ENCODE measurements at regions not wholly inside any gene's neighbourhood (a gene's known extent, or its start where the extent isn't known, plus 50 kb on each side); places are given as distances from the start of the nearest gene placed in this dataset.

DNA sequence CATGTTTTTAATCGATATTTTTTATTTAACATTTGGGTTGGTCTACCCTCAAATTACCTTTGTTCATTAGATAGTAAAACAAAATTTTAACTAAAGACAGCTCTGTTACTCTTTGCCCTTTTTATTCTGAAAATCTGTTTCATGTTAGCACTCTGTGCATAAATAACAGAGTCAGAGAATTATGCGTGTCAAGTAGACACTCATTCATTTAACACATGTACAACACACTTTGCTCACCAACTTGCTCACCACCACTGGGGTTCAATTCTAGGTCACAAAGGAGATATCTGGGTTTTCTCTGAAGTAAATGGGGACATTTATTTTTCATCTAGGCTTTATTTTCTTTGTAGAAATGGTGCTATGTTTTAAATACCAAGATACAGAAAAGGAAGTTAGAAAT lies 457.4 kb upstream of the SEMA3D start:
- no peak for DNase-seq (ENCODE audit: low spot score)

DNA sequence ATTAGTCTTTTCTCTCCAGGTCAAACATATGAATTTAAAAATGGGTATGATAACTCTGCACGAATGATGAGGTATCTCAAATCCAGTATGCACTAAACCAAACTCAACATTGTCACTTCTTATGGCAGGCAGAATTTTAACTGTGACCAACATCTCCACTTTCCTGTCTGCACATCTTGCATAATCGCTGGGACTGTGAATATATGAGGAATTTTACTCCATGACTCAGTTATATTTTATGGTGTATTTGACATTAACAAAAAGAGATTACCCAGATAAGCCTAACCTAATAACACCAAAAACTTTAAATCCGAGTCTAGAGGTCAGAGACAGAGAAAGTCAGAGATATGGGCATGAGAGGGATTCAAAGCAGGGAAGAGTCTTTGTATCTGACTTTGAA lies 454.5 kb upstream of the SEMA3D start:
- no peak for DNase-seq (ENCODE audit: low spot score)

DNA sequence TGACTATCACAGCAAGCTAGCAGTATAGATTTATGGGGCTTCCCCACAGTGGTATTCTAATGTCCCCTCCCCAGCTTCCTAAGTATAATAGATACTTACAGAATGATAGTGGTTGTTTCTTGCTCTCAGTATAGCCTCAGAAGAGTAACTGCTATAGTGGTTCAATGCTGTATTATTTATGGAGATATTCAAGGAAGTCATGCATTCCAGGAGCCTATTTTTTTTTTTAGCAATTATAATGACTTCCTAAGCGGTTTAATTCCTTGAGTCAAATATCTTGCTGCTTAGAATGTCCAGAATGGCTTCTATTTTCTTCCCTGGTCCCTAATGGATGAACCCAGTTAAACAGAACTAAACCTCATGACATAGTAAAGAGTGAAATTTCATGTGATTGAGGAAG lies 451.5 kb upstream of the SEMA3D start:
- DNase-seq (ENCODE audit: low spot score), result no peak

DNA sequence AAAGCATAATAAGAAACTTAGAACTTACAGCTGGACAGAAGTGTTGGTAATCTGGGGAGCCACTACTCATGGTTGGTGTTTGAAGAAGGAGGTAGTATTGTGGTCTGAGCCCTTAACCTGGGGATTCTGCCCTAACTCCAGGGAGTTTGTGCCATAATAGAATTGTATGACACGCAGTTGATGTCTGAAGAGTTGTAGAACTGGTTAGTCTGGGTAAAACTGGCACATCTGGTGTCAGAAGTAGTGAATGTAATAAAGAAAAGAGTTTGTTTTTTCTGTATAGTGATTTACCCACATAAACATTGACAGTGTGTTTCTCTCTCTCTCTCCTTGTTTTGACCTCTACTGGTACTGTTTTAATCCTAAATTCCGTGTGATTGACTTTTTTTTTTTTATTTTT lies 448.1 kb upstream of the SEMA3D start:
- no peak for DNase-seq (ENCODE audit: low spot score)

DNA sequence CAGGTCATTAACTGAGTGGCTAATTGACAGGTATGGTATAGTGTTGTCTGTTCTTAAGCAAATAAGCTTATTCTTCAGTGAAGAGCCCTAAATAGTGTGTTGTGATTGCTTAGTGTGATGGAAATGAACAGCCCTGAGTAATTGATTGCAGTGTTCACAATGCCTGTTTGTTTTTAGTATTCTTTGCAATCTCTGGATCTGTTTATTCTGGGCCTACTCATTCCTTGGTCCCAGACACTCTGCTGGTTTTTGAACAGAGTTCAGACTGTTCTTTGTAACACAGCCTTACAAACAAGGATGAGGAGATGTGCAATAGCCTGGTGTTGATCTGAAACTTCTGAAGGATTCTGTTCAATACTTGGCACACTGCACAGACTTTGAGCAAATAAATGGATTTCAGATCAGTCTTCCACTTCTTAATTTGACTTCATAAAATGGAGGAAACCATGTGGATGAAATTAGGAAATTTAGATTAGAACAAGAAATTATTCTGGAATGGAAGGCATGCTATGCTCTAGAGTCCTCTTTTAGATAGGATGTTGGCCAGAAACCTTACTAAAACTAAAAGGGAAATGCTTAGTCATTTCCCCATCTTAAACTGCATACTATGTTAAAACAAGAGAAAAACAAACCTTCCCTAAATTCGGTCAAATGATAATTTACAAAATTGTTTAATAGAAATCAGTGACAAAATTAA lies 444.2 kb upstream of the SEMA3D start:
- no peak for DNase-seq (ENCODE audit: low spot score)

DNA sequence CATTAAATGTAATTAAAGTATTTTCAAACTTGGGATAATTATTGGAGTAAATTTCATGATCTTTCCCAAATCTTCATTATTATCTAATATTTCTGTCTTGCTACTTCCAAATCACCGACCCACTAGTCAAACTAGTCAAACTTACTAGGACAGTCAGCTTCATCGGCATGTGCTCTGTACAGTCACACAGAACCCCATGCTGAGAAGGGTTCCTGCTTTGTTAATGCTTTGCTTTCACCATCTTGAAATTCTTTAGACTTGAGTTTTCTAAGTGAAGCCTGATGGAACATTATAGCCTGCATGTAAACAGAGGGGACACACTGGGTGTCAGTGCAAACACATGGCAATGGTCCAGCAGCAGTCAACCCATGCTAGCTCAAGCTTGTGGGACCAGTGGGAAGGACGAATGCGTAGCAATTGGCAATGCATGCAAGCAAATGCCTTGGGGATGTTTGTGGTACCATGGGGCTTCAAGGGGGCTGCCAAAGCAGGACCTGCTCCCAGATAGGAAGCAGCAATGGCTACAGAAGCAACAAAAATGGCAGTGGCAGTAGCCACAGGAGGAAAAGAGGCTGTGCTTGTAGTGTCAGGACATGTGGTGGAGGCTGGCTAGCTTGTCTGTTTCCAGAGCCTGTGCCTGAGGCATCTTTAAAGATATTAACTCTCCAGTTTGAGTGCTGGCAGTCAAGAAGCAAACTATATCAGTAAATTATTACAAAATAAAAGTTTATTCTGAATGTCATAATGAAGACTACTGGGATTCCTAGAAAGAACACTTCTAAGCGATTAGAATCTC lies 441.1 kb upstream of the SEMA3D start:
- DNase-seq (ENCODE audit: low spot score), result no peak

DNA sequence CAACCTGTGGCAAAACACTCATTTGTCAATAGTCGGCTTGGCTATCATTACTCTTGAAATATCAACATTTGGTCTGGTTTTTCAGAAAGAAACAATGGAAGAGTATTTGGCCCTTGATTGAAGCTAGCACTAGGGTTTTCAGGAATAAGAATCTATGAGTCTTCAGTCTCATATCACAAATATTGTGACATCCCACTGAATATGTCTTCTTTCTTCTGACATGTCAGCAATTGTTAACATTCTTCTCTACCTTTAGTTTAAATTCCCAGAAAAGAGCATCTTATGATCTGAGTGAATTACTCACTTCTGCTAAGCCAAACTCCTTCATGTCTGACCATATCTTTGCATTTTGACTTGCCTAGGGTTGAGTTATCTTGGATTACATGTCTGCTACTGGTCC lies 435.2 kb upstream of the SEMA3D start:
- DNase-seq (ENCODE audit: low spot score), result no peak

DNA sequence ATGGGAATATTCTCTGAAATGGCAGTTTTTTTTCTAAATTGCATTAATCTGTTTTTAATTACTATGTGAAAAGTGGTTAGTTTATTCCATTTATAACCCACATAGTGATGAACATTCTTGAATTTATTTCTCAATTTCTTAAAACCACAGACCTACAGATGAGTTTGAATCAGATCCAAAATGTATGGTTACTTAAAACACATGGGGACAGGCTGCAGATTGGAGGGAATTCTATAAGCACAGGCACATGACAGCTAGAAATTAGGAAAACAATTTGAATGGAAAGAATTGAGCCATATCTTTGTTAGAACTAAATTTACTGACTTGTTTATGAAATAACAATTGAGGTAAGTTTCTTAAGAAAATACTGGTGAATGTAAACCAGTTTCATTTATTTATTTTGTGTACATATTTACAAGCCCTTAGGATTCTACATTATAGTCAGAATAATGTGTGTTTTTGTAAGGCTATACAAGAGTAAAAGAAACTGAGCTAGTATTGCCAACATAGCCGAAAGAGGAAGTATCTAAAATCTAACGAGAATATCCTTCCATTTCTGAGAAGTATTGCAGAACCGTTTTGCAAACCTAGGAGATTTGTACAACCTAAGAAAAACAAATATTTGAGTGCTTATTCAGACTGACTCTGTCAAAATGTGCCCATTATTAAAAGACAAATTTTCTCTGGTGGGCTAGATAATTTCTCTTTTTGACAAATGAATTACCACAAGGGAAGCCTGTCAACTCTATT lies 434.3 kb upstream of the SEMA3D start:
- no peak for DNase-seq (ENCODE audit: low spot score)

DNA sequence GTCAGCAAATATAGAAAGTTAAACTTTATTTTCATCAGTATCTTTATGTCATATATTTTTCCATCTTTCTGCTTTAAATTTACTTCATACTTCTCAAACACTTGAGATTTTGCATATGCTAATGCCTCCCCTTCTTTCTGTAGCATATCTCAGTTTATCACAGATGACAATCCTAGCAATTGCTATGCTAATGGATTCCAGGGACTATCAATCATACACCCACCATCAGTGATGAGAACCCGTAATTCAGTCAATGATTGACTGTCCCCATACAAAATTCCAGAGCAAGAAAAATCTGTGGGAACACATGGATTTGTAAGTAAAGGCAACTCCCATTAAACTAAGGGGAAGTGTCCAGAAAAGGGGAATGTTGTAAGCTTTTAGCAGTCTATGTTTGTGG lies 432.4 kb upstream of the SEMA3D start:
- DNase-seq (ENCODE audit: low spot score), result no peak

DNA sequence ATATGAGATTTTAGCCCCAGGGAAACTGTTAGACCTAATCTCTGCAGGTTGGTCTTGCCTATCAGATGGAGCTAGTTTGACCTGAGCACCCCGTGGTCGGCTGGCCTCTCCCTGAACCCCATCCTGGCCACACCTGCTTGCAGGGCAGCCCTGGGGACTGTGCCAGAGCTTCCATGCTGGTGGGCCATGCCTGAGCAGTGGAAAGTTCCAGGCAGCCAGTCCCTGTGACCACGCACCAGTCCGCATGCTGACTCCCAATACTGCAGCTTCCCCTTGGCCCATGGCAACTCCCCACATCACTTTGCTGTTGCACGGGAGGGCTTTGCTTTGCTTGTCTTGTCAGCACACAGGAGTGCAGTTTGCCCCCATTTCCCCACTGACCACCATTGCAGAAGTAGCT lies 427.8 kb upstream of the SEMA3D start:
- no peak for DNase-seq (ENCODE audit: low spot score)

DNA sequence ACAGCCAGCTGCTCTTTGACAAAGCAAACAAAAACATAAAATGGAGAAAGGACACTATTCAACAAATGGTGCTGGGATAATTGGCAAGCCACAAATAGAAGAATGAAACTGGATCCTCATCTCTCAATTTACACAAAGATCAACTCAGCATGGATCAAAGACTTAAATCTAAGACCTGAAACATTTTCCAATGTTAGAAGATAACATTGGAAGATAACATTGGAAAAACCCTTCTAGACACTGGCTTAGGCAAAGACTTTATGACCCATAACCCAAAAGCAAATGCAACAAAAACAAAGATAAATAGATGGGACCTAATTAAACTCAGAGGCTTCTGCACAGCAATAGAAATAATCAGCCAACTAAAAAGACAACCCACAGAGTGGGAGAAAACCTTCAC lies 425.7 kb upstream of the SEMA3D start:
- no peak for DNase-seq (ENCODE audit: low spot score)

DNA sequence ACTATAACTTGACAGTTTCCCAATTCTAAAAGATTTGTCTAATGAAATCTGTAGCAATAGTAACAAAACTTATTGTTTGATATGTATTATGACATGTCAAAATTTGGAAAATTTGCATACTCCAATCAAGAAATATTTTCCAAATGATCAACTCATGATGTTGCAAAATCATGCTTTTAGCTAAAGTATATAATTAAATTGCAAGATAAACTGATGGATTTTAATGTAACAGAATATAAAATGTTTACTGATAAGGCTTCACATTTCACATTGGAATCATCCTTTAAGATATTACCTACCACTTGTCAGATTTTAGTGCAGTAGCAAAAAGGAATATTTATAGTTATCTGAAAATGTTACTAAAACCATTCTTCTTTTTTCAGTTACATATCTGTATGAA lies 421.9 kb upstream of the SEMA3D start:
- DNase-seq (ENCODE audit: low spot score), result no peak

DNA sequence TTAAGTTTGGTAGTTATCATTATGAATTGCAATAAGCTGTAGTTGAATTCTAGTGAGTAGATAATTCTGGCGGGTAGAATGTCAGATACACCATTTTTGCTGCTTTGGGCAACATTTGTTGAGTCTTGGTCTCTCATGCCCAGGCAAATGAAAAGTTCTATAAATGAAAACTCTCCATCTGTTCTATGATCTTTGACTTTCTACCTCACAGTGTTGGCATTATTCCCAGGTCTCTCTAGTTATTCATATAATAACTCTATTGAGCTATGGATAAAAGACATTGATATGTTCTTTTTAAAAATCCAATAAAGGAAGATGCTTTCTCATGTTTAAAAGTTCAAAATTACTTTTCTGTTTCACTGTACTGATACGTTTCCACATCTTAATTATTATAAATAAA lies 415.3 kb upstream of the SEMA3D start:
- no peak for DNase-seq (ENCODE audit: low spot score)

DNA sequence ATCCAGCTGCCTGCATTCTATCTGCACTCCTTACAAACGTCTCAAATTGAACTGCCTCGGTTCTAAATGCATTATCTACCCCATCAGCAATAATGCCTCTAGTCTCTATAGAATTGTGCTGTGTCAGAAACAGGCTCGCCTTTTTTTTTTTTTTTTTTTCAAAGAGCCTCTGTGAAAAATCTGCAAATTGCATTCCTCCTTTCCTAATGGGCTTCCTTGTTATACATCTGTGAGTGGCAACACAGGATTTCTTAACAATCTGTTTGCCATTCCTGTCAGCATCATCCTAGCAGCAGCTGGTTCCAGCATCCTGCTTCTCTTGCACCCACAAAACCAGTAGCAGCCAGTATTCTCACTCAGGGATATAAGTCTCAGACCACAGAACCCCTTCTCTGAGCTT lies 413.5 kb upstream of the SEMA3D start:
- DNase-seq (ENCODE audit: low spot score), result no peak

DNA sequence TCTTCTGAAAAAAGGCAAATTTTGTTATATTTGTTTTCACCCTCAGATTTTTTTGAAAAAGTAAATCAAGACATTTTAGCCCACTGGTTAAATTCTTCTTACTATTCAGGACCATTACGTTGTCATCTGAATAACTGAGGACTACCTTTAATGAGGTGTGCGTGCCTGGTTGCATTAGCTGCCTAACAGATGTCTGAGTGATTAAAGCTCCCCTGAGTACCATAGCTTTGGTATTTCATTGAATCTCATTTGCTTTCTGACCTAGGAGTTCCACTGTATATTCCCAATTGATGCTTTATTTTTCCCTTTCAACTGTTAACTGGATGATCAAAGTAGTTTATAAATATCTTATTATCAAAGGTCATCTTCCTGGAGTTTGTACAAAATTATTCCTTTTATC lies 410.0 kb upstream of the SEMA3D start:
- no peak for DNase-seq (ENCODE audit: low spot score)

DNA sequence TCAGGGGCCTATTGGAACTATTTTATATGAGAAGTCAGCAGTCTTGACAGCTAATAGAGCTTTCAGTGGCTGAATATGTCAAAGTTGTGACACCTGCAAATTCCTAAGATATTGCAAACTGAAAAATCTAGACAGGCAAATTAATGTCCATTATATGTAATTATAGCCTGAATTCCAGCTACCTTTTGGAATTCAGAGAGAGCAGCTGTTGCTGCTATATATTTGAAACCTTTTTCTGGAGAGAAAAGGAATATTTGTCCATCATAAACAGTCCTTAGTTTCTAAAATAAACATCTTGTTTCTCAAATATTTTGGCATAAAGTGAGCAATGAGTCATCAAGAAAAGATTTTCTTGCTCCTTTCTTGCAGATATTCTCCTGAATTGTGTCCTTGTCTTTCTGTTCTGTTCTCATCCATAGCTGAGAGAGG lies 408.9 kb upstream of the SEMA3D start:
- DNase-seq (ENCODE audit: low spot score), result no peak

DNA sequence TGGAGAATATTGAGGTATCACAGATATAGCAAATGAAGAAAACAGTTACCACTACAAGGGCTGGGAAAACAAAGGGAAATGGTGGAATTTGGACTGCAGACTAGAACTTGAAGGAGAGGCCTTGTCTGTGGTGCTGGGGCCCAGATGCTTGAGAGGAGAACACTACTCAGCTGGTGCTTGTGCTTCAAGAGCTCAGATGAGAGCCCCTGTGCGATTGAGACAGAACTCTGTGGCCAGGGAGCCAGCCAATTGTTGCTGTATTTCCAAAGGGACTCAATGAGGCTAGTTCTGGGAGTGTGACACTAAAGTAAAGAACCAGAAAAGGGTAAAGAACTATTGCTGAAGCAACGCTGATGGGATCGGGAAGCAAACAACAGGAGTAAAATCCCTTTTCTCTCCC lies 406.5 kb upstream of the SEMA3D start:
- DNase-seq (ENCODE audit: low spot score), result no peak

DNA sequence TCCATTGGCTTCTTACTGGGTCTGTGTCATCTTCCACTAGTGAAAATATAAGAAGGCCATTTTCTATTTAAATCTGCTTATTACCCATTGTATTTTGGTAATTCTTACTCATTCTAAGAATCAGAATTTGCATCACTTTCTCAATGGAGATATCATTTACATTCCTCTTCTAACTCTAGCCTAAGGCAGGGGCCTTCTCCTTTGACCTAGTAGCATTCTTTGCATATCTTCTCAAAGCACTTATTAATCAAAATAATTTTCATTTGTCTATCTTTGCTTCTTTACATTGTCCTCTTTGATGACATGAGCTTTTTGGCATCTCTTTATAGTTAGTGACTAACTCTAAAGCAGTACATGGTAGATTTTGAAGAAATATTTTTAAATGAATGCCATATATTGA lies 400.9 kb upstream of the SEMA3D start:
- DNase-seq (ENCODE audit: low spot score), result no peak

DNA sequence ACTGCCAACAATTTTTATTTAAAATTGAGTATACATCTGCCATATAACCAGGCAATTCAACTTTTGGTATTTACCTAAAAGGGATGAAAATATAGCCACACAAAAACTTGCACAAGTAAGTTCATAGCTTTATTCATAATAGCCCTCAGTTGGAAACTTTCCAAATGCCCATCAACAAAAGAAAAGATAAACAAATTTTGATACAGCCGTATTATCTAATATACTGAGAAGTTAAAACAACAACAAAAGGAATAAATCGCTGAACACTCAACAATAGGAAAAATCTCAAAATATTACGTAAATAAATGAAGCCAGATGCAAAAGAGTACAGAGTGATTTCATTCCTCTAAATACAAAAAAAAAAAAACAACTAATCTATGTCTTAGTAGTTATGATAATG lies 399.2 kb upstream of the SEMA3D start:
- DNase-seq (ENCODE audit: low spot score), result no peak

DNA sequence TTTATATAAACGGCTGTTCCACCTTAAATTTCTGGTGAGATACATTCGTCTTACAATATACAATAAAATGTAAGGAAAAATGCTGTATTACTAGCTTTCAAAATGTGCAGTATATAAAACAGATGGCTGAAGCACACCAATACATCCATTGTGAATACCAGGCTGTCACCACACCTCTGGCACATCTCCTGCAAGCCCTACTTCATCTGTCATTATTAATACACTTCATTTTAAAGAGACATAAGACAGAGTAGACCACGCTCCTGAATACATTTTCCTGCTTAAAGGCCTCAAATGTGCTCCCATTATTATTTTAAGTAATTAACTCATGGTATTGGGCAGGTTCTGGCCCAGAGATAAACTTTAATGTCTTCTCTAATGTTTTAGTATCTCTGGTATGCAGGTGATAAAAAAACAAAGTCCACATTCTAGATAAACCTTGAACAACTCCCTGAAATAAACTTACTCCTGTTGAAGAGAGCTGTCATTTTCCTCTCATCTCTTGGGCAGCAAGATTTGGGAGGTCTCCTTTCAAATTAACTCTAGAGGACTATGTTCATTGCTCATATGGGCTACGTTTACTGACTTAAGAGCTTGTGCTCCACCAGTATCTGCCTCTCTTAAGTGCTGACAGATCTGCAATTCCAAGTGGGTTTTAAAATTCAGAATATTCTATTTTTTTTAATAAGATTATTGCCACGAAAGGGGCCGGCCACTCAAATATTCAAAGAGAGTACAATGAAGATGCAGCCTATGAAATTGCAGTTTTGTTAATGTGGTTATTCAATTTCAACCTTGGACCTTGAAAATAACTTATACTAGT lies 396.5 kb upstream of the SEMA3D start:
- DNase-seq (ENCODE audit: low spot score), result no peak

DNA sequence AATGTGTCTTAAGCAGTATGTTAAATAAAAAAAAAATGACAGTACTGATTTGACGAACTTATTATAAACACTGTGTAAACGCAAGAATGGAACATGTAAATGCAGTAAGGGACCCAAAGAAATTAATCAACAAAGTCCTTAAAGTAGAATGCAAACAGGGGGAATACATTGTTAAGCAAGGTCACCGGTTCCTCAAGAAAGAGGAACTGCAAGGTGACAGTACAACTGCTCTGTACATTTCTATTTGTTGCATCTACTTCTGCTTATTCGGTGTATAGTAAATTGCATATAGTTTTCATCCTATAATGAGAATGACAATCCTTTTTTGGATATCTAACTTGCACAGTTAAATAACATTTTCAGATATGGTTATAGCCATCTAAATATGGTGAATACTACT lies 387.0 kb upstream of the SEMA3D start:
- no peak for DNase-seq (ENCODE audit: low spot score)

DNA sequence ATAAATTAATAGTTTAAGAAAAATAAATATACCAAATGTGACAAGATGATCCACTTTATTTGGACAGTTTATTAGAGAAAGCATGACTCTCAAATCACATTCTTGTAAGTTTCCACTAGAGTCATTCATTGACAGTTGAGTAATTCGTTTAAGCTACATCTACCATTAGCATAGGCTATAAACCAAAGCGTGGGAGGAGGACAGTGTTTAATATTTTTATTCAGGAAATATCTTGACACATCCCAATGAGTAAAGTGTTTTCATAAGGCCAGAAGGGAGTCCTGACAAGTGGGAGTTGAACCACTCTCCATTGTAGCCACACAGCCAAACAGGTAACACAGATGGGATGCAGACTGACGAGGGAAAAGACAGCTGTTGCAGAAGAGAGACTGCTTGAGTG lies 386.5 kb upstream of the SEMA3D start:
- no peak for DNase-seq (ENCODE audit: low spot score)

Data from Ammon's horn (tissue), 1 donor.